ENCODE measurements at regions not wholly inside any gene's neighbourhood (a gene's known extent, or its start where the extent isn't known, plus 50 kb on each side); places are given as distances from the start of the nearest gene placed in this dataset.
"Not testable (repeated sequence)": the region's sequence is repeated elsewhere in the genome, so short reads cannot be mapped to it uniquely, and the experiment has no call there.

GRCh38 chr9:99490729-99491128, 268.6 kb downstream of the SEC61B start:
- no peak for DNase-seq

DNA sequence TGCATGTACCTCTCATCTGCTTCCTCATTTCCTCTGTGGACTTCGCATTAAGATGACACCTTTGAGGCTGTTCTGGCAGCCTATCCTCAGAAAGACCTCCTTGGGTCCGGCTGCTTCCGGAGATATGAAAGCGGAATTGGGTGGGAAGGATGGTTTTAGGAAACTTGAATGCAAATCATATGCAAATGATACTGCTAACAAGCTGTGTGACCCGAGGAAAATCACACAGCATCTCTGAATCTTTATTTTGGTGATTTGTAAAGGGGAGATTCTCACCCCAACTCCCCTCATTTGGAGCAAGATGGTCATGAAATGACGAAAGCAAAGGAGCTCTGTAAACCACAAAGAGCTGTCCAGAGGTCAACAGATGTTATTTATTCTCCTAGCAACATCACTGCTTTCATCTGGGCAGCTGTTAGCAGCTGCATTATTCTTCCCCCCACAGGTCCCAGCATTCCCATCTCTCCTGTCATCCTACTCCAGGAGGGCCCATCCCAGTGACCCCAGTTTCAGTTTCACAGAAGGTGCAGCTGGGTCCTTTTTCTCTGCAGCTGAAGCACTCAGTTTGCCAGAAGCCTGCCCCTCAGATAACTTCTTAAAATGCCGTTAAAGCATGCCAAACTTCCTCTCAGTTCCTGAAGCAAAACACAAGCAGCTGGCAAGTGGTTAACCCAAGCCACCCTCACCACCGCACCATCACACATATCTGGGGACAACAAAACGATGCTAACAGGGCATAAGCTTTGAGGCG, 269.5 kb downstream of the SEC61B start:
- no peak for DNase-seq

- no peak for DNase-seq
Measured at GRCh38 chr9:99497641-99498040, 275.6 kb downstream of the SEC61B start.

DNA sequence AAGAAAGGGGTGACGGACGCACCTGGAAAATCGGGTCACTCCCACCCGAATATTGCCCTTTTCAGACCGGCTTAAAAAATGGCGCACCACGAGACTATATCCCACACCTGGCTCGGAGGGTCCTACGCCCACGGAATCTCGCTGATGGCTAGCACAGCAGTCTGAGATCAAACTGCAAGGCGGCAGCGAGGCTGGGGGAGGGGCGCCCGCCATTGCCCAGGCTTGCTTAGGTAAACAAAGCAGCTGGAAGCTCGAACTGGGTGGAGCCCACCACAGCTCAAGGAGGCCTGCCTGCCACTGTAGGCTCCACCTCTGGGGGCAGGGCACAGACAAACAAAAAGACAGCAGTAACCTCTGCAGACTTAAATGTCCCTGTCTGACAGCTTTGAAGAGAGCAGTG, 276.9 kb downstream of the SEC61B start:
- DNase-seq = not testable (repeated sequence)

- DNase-seq = no peak
Measured at GRCh38 chr9:99505936-99506335, 283.9 kb downstream of the SEC61B start.

- DNase-seq = no peak
Measured at GRCh38 chr9:99506747-99507348, 284.8 kb downstream of the SEC61B start.

- DNase-seq = no peak
Measured at GRCh38 chr9:99509065-99509745, 287.1 kb downstream of the SEC61B start.

DNA sequence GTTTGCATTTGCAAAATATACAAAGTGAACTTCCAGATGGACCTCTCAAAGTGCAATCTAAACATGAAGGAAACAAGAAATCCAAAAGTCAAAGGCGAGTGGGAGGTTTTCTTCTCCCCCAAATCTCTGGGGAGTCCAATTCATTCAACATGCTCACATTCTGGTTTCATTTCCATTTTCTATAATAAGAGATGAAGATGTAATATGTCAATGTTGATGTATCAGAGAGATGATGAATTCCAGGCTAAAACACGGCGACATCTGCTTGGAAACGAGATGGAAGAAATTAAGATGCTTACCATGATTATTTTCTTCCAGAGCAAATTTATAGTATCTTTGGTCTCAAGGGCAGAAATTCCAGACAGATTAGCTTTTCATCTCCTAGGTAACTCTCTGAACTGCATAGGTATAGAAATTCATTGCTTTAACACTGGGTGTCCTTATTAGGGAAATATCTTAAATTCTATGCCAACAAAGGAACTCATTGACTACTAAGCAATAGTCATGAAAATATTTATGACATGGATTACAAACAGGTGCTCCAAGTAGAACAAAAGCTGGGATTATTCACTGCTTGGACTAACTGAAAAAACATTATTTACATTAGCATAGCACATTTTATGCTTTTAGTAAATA, 287.9 kb downstream of the SEC61B start:
- no peak for DNase-seq

GRCh38 chr9:99511723-99512122, 289.6 kb downstream of the SEC61B start:
- DNase-seq = no peak

- DNase-seq = no peak
Measured at GRCh38 chr9:99513441-99514112, 291.5 kb downstream of the SEC61B start.

- no peak for DNase-seq
Measured at GRCh38 chr9:99515093-99515492, 293.0 kb downstream of the SEC61B start.

DNA sequence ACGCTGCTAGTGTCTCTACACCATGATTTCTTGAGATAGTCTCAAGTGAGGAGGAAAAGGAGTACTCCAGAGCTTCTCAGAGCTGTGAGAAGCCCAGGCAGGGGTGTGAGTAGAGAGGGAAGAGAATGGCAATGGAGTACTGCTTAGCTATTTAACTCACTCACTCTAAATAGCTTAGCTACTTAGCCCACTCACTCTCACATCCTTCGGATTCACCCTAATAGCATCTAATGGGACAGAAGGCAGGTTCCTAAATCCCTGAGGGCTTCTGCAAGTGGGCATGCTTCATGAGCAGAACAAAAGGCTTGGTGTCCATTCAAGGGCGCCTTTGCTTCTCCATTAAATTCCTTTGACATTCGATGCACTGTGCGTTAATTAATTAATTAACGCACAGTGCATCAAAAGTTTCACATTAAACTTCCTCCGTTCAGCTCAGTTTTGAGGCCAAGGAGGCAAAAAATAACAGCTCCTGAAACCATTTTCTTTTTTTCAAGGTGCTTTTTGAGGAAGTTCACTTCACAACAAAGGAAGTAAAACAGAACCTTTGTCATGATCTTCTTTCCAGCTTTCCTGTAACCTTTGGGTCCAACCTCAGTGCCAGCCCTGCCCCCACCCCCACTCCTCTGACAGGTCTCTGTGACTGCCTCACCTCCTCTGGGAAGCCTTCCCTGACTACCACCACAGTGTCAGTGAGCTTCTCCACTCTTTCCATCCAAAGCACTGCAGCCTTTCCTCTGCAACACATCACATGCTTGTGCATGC, 294.0 kb downstream of the SEC61B start:
- DNase-seq = no peak

DNA sequence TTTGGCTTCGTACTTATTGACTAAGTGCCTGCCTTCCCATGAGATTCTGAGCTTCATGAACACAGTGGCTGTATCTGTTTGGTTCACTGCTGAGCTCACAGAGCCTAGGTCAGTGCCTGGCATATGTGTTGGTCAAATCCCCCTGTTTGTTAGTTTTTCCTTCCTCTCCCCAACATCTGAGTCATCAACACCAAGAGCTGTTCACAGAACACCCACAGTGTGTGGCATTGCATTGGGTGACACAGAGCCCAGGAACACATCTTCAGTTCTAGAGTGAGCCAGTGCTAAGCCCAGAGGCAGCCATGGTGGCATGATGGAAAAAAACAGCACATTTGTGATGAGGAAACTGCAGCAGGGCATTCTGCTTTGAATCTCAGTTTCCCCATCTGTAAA, 294.6 kb downstream of the SEC61B start:
- DNase-seq = no peak

DNA sequence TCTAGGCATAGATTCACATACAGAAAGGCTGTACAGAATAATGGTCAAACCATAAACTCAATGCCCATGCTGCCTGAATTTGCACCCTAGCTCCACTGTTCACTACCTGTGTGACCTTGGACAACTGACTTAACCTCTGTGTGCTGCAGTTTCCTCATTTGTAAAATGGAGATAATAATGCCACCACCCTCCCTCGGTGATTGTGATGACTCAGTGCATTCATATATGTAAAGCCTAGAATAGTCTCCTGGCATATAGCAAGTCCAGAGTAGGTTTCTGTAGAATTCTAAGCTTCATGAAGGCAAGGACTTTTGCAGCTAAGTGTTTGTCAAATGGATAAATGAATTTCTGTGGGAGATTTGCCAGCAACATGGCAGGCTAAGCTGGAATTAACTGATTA, 297.8 kb upstream of the NR4A3 start:
- DNase-seq = no peak

DNA sequence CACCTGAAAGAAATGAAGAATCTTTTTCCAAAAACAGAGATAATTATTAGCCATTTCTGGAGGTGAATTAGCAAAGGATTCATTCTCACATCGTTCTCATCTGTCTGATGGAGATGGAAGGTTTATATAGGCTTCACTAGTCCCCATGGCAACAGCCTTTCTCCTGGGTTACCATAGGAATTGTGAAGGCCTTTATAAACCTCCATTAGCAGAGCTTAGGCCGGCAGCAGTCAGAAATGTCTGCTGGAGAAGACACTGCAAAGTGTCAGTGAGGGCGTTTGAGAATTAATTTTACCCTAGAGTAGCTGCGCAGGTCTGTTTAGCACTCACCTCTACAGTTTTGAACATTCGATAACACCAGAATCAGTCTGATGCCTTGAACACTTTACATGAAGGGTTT, 290.4 kb upstream of the NR4A3 start:
- no peak for DNase-seq

GRCh38 chr9:99533421-99533820, 288.3 kb upstream of the NR4A3 start:
- DNase-seq = no peak

- DNase-seq = no peak
Measured at GRCh38 chr9:99537996-99538395, 283.7 kb upstream of the NR4A3 start.

GRCh38 chr9:99544526-99544925, 277.2 kb upstream of the NR4A3 start:
- DNase-seq = no peak

DNA sequence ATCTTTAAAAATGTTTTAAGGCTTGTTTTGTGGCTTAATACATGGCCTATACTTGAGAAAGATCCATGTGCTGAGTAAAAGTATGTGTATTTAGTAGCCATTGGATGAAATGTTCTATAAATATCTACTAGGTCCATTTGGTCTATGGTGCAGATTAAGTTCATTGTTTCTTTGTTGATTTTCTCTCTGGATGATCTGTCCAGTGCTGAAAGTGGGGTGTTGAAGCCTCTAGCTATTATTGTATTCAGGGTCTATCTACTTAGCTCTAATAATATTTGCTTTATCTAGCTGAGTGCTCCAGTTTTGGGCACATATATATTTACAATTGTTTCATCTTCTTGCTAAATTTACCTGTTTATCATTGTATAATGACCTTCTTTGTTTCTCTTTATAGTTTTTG, 272.2 kb upstream of the NR4A3 start:
- DNase-seq = no peak

- no peak for DNase-seq
Measured at GRCh38 chr9:99555792-99556191, 265.9 kb upstream of the NR4A3 start.

DNA sequence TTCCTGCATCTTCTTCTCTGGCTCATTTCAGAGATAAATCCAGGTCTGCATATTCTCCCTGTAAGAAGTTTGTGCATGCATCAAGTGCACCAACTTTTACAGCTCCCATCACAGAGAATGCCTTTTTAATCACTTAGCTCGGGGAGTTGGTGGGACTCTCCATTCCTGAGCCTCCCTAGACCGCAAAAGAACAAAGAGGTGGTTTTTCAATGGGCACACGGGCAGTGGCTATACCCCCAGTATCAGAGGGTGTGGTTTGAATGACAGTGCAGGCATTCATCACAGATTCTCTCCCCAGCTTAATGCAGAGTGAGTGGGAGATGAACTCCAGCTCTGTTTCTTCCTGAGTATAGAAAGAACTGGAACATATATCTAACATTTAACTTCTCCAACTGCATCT, 264.7 kb upstream of the NR4A3 start:
- DNase-seq = no peak

- no peak for DNase-seq
Measured at GRCh38 chr9:99557816-99558215, 263.9 kb upstream of the NR4A3 start.
